ENCODE measurements at regions not wholly inside any gene's neighbourhood (a gene's known extent, or its start where the extent isn't known, plus 50 kb on each side); places are given as distances from the start of the nearest gene placed in this dataset.

- Mint-ChIP-seq H3K27me3 (ENCODE audit: insufficient read depth, low read depth, poor library complexity) (peaks cover 11% of the 10 kb centered on the region), H3K27ac (no peak overlapping the region), H3K36me3 (ENCODE audit: low read depth) (no peaks in the 10 kb centered on the region), H3K4me1 (peaks cover 15% of the 10 kb centered on the region), H3K4me3 (no peak overlapping the region), H3K9me3 (no peaks in the 10 kb centered on the region; the same call in 2 of the 3 replicates)
- Histone ChIP-seq H2AFZ (peak overlapping the region; percentile 90), H3K4me2 (no peak overlapping the region), H3K27ac (ENCODE audit: low read depth) (no peak overlapping the region), H4K20me1 (replicated peaks; ENCODE audit: insufficient read depth) (no peaks in the 10 kb centered on the region), H3K4me1 (ENCODE audit: insufficient read depth) (peaks cover 13% of the 10 kb centered on the region), H3K9me2 (ENCODE audit: insufficient read depth) (no peaks in the 10 kb centered on the region), H3K27me3 (ENCODE audit: insufficient read depth) (no peaks in the 10 kb centered on the region), H3K4me3 (no peak overlapping the region), H3F3A (replicated peaks; ENCODE audit: low read depth) (no peaks in the 10 kb centered on the region), H3K36me3 (ENCODE audit: insufficient read depth) (no peaks in the 10 kb centered on the region), H3K79me2 (replicated peaks; ENCODE audit: insufficient read depth) (no peaks in the 10 kb centered on the region)
- TF ChIP-seq JUNB (IDR thresholded peaks at IDR 0.05; ENCODE audit: unreplicated experiment) = no peak
- peak; percentile 63 for ATAC-seq
- peak; percentile 52 for DNase-seq (ENCODE audit: low spot score)
These were observed 94.7 kb upstream of the GSC start for GRCh38 chr14:94864387-94865195.

GRCh38 chr14:94863366-94863765 lies 93.5 kb upstream of the GSC start:
- Histone ChIP-seq H3K4me3 (no peak overlapping the region), H3K79me2 (replicated peaks; ENCODE audit: insufficient read depth) (no peaks in the 10 kb centered on the region), H3F3A (replicated peaks; ENCODE audit: low read depth) (no peaks in the 10 kb centered on the region), H3K36me3 (ENCODE audit: insufficient read depth) (no peaks in the 10 kb centered on the region), H2AFZ (no peak overlapping the region), H3K4me2 (no peak overlapping the region), H4K20me1 (replicated peaks; ENCODE audit: insufficient read depth) (no peaks in the 10 kb centered on the region), H3K27ac (ENCODE audit: low read depth) (no peak overlapping the region), H3K9me2 (ENCODE audit: insufficient read depth) (no peaks in the 10 kb centered on the region), H3K27me3 (ENCODE audit: insufficient read depth) (no peaks in the 10 kb centered on the region), H3K4me1 (ENCODE audit: insufficient read depth) (peaks cover 5% of the 10 kb centered on the region)
- Mint-ChIP-seq H3K27me3 (ENCODE audit: insufficient read depth, low read depth, poor library complexity) (peaks cover 9% of the 10 kb centered on the region), H3K9me3 (no peaks in the 10 kb centered on the region; the same call in 2 of the 3 replicates), H3K4me1 (peaks cover 8% of the 10 kb centered on the region; the same call in 2 of the 3 replicates), H3K27ac (no peak overlapping the region), H3K36me3 (ENCODE audit: low read depth) (no peaks in the 10 kb centered on the region), H3K4me3 (no peak overlapping the region)
- ATAC-seq = no peak
- no peak for TF ChIP-seq CREB1 (CRISPR knock-in tag; IDR thresholded peaks at IDR 0.05; ENCODE audit: low read depth)
- TF ChIP-seq, protein P1, sequence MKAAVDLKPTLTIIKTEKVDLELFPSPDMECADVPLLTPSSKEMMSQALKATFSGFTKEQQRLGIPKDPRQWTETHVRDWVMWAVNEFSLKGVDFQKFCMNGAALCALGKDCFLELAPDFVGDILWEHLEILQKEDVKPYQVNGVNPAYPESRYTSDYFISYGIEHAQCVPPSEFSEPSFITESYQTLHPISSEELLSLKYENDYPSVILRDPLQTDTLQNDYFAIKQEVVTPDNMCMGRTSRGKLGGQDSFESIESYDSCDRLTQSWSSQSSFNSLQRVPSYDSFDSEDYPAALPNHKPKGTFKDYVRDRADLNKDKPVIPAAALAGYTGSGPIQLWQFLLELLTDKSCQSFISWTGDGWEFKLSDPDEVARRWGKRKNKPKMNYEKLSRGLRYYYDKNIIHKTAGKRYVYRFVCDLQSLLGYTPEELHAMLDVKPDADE (IDR thresholded peaks at IDR 0.05) = no peak
- no peak for TF ChIP-seq JUNB (IDR thresholded peaks at IDR 0.05; ENCODE audit: unreplicated experiment)
- no peak for TF ChIP-seq NANOG (IDR thresholded peaks at IDR 0.05; ENCODE audit: borderline replicate concordance)
- TF ChIP-seq REST (IDR thresholded peaks at IDR 0.05; ENCODE audit: unreplicated experiment) = no peak
- TF ChIP-seq ZNF114 (CRISPR knock-in tag; IDR thresholded peaks at IDR 0.05) = no peak
- no peak for TF ChIP-seq EZH2 (IDR thresholded peaks at IDR 0.05; ENCODE audit: low read depth, unreplicated experiment)
- TF ChIP-seq POLR2AphosphoS5 (IDR thresholded peaks at IDR 0.05; ENCODE audit: low read depth) = no peak
- no peak for TF ChIP-seq STAT1 (IDR thresholded peaks at IDR 0.05; ENCODE audit: unreplicated experiment)
- no peak for TF ChIP-seq EZH2phosphoT487 (IDR thresholded peaks at IDR 0.05; ENCODE audit: unreplicated experiment)
- no peak for TF ChIP-seq ZNF331 (CRISPR knock-in tag; IDR thresholded peaks at IDR 0.05; ENCODE audit: low read depth)
- DNase-seq (ENCODE audit: low spot score) = no peak
